C4-2B (cell line): ENCODE measurements at regions not wholly inside any gene's neighbourhood (a gene's known extent, or its start where the extent isn't known, plus 50 kb on each side); places are given as distances from the start of the nearest gene placed in this dataset.

ENCODE experiments used
- CTCF ChIP-seq: fragments of 450-650 bp; conservative IDR thresholded peaks from 2 replicates; pipeline ENCODE4 v1.5.1; 2017; ENCODE audit warnings: mild to moderate bottlenecking
- ZFX ChIP-seq: fragments of 450-650 bp; IDR thresholded peaks from 2 replicates; pipeline ENCODE4 v1.6.1; 2017

GRCh38 chr4:159515314-159516025 lies 412.6 kb downstream of the RAPGEF2 start:
- TF ChIP-seq CTCF (no peak), ZFX (no peak)
